HEK293 (cell line): ENCODE measurements at regions not wholly inside any gene's neighbourhood (a gene's known extent, or its start where the extent isn't known, plus 50 kb on each side); places are given as distances from the start of the nearest gene placed in this dataset.

Experiments
- CTCF ChIA-PET: fragments of 350-600 bp; formaldehyde crosslinking; extraction: SDS; loops from one replicate; lab custom pipeline; 2021; ENCODE audit warnings: antibody characterized with exemption; lab: Yijun Ruan, JAX
- POLR2A ChIA-PET: fragments of 300-600 bp; formaldehyde crosslinking; extraction: SDS; loops from one replicate; lab custom pipeline; 2020; ENCODE audit warnings: antibody characterized with exemption, inconsistent platforms; lab: Yijun Ruan, JAX
- H3K27ac ChIP-seq: fragments of 200-500 bp; sonication (Bioruptor generic); 2 replicates; pipeline ENCODE4 v1.5.1; 2014; ENCODE audit warnings: low read depth, low read length, control low read depth, inconsistent platforms; ENCODE audit errors: extremely low read depth
- H3K36me3 ChIP-seq, 2 experiments: fragments of 200-500 bp in 1 of 2; sonication (Bioruptor generic) in 1 of 2; 1 replicate in 1 of 2; 2 replicates in 1 of 2; pipeline ENCODE4 v1.5.1; 2014 to 2017; ENCODE audit warnings: inconsistent platforms in 2 of 2, low read length in 2 of 2; ENCODE audit not compliant: control insufficient read depth in 2 of 2, insufficient read depth in 1 of 2
- H3K4me1 ChIP-seq: fragments of 200-500 bp; sonication (Bioruptor generic); 2 replicates; pipeline ENCODE4 v1.5.1; 2014; ENCODE audit warnings: mild to moderate bottlenecking, low read length, inconsistent platforms; ENCODE audit not compliant: control insufficient read depth, insufficient read depth
- H3K4me3 ChIP-seq: 2 replicates; pipeline ENCODE4 v1.5.1; 2011; ENCODE audit warnings: low read depth, mild to moderate bottlenecking, control low read depth, low read length, moderate library complexity
- H3K9me3 ChIP-seq: fragments of 200-500 bp; sonication (Bioruptor generic); 2 replicates; pipeline ENCODE4 v1.5.1; 2014; ENCODE audit warnings: low read depth, low read length, inconsistent platforms; ENCODE audit not compliant: control insufficient read depth, insufficient read depth
- MEIS1 ChIP-seq: sonication (generic); formaldehyde crosslinking; IDR thresholded peaks from 2 replicates; pipeline ENCODE4 v1.8.1; 2022; ENCODE audit warnings: missing genetic modification reagents, mild to moderate bottlenecking, borderline replicate concordance
- ZFHX2 ChIP-seq: fragments of 450-650 bp; formaldehyde crosslinking; conservative IDR thresholded peaks from 2 replicates; pipeline ENCODE4 v1.5.1; 2016; ENCODE audit warnings: missing biosample characterization, missing genetic modification characterization
- ZFP69B ChIP-seq: fragments of 450-650 bp; formaldehyde crosslinking; IDR thresholded peaks from 2 replicates; pipeline ENCODE4 v1.5.1; 2016; ENCODE audit warnings: missing biosample characterization, missing genetic modification characterization
- ZNF114 ChIP-seq: fragments of 450-650 bp; formaldehyde crosslinking; IDR thresholded peaks from 2 replicates; pipeline ENCODE4 v1.5.0; 2017; ENCODE audit warnings: missing biosample characterization, missing genetic modification characterization
- ZNF146 ChIP-seq: fragments of 450-650 bp; formaldehyde crosslinking; IDR thresholded peaks from 2 replicates; pipeline ENCODE4 v1.5.1; 2016; ENCODE audit warnings: missing biosample characterization, missing genetic modification characterization
- ZNF175 ChIP-seq: fragments of 450-650 bp; formaldehyde crosslinking; IDR thresholded peaks from 2 replicates; pipeline ENCODE4 v1.5.1; 2016; ENCODE audit warnings: missing biosample characterization, missing genetic modification characterization
- ZNF2 ChIP-seq: fragments of 450-650 bp; formaldehyde crosslinking; IDR thresholded peaks from 2 replicates; pipeline ENCODE4 v1.5.1; 2016; ENCODE audit warnings: missing biosample characterization, missing genetic modification characterization
- ZNF211 ChIP-seq: fragments of 450-650 bp; formaldehyde crosslinking; IDR thresholded peaks from 2 replicates; pipeline ENCODE4 v1.5.1; 2016; ENCODE audit warnings: low read depth, missing biosample characterization, missing genetic modification characterization
- ZNF223 ChIP-seq: fragments of 450-650 bp; formaldehyde crosslinking; IDR thresholded peaks from 2 replicates; pipeline ENCODE4 v1.5.1; 2016; ENCODE audit warnings: missing biosample characterization, missing genetic modification characterization
- ZNF324 ChIP-seq: fragments of 450-650 bp; formaldehyde crosslinking; IDR thresholded peaks from 2 replicates; pipeline ENCODE4 v1.5.1; 2016; ENCODE audit warnings: missing biosample characterization, missing genetic modification characterization
- ZNF654 ChIP-seq: fragments of 450-650 bp; formaldehyde crosslinking; IDR thresholded peaks from 2 replicates; pipeline ENCODE4 v1.5.1; 2016; ENCODE audit warnings: low read depth, missing biosample characterization, missing genetic modification characterization
- ZNF658 ChIP-seq: fragments of 450-650 bp; formaldehyde crosslinking; IDR thresholded peaks from 2 replicates; pipeline ENCODE4; 2016; ENCODE audit warnings: missing biosample characterization, missing genetic modification characterization
- TF ChIP-seq, protein P1 (sequence below): fragments of 450-650 bp; formaldehyde crosslinking; IDR thresholded peaks from 2 replicates; pipeline ENCODE4 v1.5.1; 2016; ENCODE audit warnings: missing biosample characterization, missing genetic modification characterization, low read depth
- TF ChIP-seq, protein P2 (sequence below): fragments of 450-650 bp; formaldehyde crosslinking; IDR thresholded peaks from 2 replicates; pipeline ENCODE4 v1.5.1; 2016; ENCODE audit warnings: missing biosample characterization, missing genetic modification characterization
- TF ChIP-seq, protein P3 (sequence below): fragments of 450-650 bp; formaldehyde crosslinking; IDR thresholded peaks from 2 replicates; pipeline ENCODE4 v1.5.1; 2017; ENCODE audit warnings: missing biosample characterization, missing genetic modification characterization

DNA sequence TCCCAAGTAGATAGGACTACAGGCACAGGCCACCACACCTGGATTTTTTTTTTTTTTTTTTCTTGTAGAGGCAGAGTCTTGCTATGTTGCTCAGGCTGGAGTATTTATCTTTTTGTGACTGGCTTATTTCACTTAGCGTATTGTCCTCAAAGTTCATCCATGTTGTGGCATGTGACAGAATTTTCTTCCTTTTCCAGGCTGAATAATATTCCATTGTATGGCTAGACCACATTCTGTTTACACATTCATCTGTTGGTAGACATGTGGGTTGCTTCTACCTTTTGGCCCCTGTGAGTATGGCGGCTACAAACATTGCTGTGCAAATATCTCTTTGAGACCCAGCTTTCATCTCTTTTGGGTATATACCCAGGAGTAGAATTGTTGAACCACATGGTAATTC lies 160.2 kb upstream of the SMAD3 start:
- H3K9me3 ChIP-seq: no peaks in the 10 kb centered on the region
- ChIA-PET CTCF (interaction anchor here (0.5 to 11.5 kb wide), 16 partner anchors 9 to 398 kb away, joined by 3 to 108 read pairs (median 6); no protein-coding TSS in a partner anchor), POLR2A (interaction anchor here (0.6 kb wide), 1 partner anchor 400 kb away, joined by 3 read pairs; the partner anchor contains the start of gene ZWILCH)
- no peaks in the 10 kb centered on the region for H3K36me3 ChIP-seq
- H3K4me3 ChIP-seq: no peak overlapping the region
- H3K27ac ChIP-seq: no peak overlapping the region
- no peaks in the 10 kb centered on the region for H3K4me1 ChIP-seq
- no peak for TF ChIP-seq ZNF211 (tag by site-specific recombination)
- peak; percentile 97 for TF ChIP-seq ZNF146 (tag by site-specific recombination)
- no peak for TF ChIP-seq ZNF114 (tag by site-specific recombination)
- no peak for TF ChIP-seq ZFP69B (tag by site-specific recombination)

DNA sequence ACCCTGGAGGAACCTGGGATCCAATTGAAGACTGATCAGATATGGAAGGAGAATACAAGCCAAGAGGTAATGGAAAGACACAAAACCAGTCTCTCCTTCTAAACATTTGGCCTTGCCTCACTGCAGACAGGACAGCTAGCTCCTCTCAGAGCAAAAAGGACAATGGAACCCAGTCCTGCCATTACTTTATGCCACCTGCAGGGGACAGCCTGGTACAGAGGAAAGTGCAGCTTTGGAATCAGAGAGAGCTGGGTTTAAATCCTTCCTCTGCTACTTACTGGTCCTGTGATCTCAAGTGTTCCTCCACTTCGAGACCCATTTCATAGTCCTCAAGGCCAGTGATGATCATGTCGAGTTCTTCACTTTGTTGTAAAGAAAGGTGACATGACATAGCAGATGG lies 159.4 kb upstream of the SMAD3 start:
- CTCF ChIA-PET: interaction anchor here (0.7 to 11.5 kb wide), 9 partner anchors 9 to 339 kb away, joined by 3 to 108 read pairs (median 4); no protein-coding TSS in a partner anchor
- no peaks in the 10 kb centered on the region for H3K4me1 ChIP-seq
- TF ChIP-seq ZFHX2 (tag by site-specific recombination) (no peak), MEIS1 (CRISPR knock-in tag) (no peak), ZNF324 (no peak), ZNF654 (tag by site-specific recombination) (peak; percentile 14; the same call in 1 of the 2 replicates), ZNF223 (tag by site-specific recombination) (no peak), ZNF175 (tag by site-specific recombination) (no peak), ZNF658 (tag by site-specific recombination) (no peak), ZNF2 (tag by site-specific recombination) (peak; percentile 92)
- TF ChIP-seq, protein P1, sequence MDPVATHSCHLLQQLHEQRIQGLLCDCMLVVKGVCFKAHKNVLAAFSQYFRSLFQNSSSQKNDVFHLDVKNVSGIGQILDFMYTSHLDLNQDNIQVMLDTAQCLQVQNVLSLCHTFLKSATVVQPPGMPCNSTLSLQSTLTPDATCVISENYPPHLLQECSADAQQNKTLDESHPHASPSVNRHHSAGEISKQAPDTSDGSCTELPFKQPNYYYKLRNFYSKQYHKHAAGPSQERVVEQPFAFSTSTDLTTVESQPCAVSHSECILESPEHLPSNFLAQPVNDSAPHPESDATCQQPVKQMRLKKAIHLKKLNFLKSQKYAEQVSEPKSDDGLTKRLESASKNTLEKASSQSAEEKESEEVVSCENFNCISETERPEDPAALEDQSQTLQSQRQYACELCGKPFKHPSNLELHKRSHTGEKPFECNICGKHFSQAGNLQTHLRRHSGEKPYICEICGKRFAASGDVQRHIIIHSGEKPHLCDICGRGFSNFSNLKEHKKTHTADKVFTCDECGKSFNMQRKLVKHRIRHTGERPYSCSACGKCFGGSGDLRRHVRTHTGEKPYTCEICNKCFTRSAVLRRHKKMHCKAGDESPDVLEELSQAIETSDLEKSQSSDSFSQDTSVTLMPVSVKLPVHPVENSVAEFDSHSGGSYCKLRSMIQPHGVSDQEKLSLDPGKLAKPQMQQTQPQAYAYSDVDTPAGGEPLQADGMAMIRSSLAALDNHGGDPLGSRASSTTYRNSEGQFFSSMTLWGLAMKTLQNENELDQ (tag by site-specific recombination): no peak
- TF ChIP-seq, protein P2, sequence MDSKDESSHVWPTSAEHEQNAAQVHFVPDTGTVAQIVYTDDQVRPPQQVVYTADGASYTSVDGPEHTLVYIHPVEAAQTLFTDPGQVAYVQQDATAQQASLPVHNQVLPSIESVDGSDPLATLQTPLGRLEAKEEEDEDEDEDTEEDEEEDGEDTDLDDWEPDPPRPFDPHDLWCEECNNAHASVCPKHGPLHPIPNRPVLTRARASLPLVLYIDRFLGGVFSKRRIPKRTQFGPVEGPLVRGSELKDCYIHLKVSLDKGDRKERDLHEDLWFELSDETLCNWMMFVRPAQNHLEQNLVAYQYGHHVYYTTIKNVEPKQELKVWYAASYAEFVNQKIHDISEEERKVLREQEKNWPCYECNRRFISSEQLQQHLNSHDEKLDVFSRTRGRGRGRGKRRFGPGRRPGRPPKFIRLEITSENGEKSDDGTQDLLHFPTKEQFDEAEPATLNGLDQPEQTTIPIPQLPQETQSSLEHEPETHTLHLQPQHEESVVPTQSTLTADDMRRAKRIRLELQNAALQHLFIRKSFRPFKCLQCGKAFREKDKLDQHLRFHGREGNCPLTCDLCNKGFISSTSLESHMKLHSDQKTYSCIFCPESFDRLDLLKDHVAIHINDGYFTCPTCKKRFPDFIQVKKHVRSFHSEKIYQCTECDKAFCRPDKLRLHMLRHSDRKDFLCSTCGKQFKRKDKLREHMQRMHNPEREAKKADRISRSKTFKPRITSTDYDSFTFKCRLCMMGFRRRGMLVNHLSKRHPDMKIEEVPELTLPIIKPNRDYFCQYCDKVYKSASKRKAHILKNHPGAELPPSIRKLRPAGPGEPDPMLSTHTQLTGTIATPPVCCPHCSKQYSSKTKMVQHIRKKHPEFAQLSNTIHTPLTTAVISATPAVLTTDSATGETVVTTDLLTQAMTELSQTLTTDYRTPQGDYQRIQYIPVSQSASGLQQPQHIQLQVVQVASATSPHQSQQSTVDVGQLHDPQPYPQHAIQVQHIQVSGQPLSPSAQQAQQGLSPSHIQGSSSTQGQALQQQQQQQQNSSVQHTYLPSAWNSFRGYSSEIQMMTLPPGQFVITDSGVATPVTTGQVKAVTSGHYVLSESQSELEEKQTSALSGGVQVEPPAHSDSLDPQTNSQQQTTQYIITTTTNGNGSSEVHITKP (tag by site-specific recombination): no peak
- TF ChIP-seq, protein P3, sequence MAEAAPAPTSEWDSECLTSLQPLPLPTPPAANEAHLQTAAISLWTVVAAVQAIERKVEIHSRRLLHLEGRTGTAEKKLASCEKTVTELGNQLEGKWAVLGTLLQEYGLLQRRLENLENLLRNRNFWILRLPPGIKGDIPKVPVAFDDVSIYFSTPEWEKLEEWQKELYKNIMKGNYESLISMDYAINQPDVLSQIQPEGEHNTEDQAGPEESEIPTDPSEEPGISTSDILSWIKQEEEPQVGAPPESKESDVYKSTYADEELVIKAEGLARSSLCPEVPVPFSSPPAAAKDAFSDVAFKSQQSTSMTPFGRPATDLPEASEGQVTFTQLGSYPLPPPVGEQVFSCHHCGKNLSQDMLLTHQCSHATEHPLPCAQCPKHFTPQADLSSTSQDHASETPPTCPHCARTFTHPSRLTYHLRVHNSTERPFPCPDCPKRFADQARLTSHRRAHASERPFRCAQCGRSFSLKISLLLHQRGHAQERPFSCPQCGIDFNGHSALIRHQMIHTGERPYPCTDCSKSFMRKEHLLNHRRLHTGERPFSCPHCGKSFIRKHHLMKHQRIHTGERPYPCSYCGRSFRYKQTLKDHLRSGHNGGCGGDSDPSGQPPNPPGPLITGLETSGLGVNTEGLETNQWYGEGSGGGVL: no peak
- H3K27ac ChIP-seq: no peak overlapping the region
- POLR2A ChIA-PET: no interaction called here
- H3K36me3 ChIP-seq: no peaks in the 10 kb centered on the region
- H3K9me3 ChIP-seq: no peaks in the 10 kb centered on the region
- H3K4me3 ChIP-seq: no peak overlapping the region
